Gastroesophageal sphincter (tissue), 3 donors: ENCODE measurements at regions not wholly inside any gene's neighbourhood (a gene's known extent, or its start where the extent isn't known, plus 50 kb on each side); places are given as distances from the start of the nearest gene placed in this dataset.

ENCODE experiments used
- CTCF ChIP-seq, 4 experiments: fragments of 200-600 bp in 2 of 4; fragments of 450-650 bp in 2 of 4; sonication (generic) in 1 of 4; IDR thresholded peaks; one replicate each; pipeline ENCODE4 v1.5.1; 2017 to 2019; ENCODE audit warnings: antibody characterized with exemption in 4 of 4, mild to moderate bottlenecking in 2 of 4, moderate library complexity in 2 of 4
- POLR2A ChIP-seq, 2 donors: fragments of 450-650 bp; IDR thresholded peaks; one replicate each; pipeline ENCODE4 v1.6.1; 2017; ENCODE audit warnings: antibody characterized with exemption in 2 of 2, mild to moderate bottlenecking in 2 of 2, moderate library complexity in 1 of 2

GRCh38 chr4:176845636-176846035 lies 52.9 kb upstream of the VEGFC start:
- TF ChIP-seq POLR2A (IDR thresholded peaks at IDR 0.05): no peak
- no peak for TF ChIP-seq CTCF (IDR thresholded peaks at IDR 0.05)
